HG02884 (cell line): ENCODE measurements at regions not wholly inside any gene's neighbourhood (a gene's known extent, or its start where the extent isn't known, plus 50 kb on each side); places are given as distances from the start of the nearest gene placed in this dataset.

Source experiments
- ATAC-seq: cut with Tn5 transposase; IDR thresholded peaks from one replicate; pipeline ENCODE4 v1.9.1; 2021; ENCODE audit warnings: mild to moderate bottlenecking, moderate library complexity; ENCODE audit not compliant: unreplicated experiment

DNA sequence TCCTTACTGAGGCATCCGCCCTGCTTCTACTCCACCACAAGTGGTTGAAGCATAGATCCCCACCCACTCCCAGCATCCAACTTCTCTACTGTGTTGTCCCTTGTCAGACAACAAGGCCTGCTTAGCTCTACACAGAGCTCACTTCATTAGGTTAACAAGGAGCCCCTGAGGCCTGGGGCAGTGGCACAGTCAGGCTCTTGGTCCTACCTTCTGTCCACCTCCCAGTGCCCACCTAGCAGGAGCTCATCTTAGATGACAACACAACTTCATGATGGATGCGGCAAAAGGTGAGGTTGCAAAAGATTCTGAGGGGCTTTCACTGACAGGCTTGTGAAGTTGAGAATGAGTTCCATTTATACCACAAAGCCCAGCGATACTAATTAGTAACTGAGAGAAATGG is 432.0 kb upstream of the CDH5 start:
- no peak for ATAC-seq

DNA sequence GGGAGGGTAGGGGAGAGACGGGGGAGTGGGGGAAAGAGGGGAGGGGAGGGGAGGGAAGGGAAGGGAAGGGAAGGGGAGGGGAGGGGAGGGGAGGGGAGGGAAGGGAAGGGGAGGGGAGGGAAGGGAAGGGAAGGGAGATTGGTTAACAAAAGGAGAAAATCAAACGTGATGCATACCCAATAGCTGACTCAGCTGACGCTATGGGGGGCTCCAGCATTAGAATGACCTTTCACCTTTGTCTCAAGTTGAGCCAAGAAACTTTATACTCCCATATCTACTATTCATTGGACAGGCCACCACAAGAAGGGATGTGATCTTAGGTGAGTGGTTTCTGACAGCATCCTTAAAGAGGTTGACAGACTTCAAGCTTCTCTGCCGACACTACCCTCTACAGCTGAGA is 432.8 kb upstream of the CDH5 start:
- no peak for ATAC-seq

DNA sequence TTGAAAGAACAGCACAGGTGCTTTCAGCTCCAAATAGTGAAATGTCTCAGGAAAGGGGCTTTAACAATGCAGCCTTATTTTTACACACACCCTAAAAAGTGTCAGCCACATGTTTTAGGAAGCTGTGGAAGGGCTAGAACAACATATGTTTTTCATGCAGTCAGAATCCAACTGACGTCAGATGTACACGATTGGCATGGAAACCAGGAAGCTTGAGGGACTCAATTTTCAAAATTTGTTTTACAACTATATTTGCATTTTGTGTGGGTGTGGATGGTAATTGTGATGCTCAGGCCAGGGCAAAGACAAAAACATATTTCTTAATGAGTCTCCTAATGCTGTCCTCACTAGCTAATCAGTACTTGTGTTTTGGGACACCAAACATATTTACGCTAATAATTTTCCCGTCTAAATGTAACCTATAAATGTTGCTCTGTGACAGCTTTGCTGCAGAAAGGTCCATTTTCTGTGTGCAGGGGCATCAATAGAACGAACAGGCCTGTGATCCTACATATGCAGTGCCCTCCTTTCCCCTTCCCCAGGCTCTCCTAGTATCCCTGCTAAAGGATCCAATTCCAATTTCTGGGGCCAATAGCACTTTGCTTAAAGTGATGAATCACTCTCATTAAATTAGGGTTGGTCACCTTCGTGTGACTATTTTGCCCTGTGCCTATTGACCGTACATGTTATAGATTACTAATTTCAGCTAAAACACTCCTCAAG is 434.0 kb upstream of the CDH5 start:
- no peak for ATAC-seq

DNA sequence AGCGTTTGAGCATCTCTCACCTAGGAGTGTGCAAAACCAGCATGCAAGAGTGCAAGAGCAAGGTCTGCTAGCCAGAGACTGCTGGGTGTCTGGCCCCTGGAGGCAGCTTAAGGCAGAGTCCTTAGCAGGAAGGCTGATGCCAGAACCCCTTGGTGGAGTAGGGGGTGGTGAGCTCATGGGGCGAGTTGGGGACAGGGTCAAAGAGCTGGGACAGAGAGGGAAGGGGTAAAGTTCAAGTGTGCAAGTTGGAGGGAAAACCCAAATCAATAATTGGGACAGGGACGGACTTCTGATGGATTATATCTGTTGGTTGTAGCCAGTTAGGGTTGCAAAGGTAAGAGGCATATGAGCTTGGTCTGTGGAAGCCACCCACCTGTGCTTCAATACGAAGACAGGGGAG is 443.6 kb upstream of the CDH5 start:
- ATAC-seq: no peak

DNA sequence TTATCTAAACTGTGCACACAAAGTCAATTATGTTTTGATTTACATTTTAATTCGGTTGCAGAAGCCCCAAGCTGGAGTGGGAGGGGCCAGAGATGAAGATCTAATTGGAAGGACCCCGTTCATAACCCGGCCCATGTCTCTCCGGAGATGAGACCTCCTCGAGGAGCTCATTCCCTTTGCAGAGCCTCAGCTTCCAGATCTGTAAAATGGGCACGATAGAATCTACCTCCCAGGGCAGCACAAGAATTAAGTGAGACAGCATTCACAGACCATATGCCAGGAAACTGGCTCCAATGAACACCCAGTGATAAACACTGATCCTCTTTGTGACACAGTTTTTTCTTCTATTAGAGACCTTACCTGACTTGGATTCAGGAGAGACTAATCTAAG is 446.5 kb upstream of the CDH5 start:
- no peak for ATAC-seq

DNA sequence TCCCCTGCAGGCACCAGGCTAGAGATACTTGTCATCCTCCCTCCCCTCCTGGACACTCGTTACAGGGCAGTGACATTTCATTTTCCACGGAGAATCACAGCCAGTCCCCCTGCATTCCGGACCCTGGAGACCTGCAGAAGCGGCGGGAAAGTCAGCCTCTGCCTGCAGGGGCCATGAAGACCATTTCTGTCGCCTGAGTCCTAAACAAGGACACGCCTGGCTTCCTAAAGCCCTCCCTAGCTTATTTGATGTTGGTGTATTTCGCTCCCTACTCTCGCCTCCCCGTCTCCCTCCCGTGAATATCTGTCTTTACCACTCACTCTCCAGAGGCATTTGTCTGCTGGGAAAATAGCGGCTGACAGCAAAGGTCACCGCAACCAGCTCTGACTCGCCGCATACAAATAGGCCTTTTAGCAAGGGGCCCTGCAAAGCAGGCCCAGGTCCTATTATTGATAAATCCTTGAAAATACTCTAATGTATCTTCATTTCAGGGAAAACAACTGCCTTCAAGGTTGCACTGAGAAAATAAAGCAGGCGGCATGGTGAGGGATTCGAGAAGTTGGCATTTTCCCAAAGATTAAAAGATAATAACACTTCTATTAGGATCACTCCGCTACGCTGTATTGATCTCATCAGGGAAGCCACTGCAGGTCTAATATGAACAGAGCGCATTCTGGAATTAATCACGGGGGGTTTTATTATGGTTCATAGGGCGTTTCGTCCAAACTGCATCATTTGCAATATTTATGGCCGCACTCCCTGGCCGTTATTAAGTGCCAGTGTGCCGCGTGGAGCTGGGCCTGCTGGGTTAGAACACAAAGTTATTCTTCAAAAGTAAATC is 447.1 kb upstream of the CDH5 start:
- ATAC-seq: no peak

DNA sequence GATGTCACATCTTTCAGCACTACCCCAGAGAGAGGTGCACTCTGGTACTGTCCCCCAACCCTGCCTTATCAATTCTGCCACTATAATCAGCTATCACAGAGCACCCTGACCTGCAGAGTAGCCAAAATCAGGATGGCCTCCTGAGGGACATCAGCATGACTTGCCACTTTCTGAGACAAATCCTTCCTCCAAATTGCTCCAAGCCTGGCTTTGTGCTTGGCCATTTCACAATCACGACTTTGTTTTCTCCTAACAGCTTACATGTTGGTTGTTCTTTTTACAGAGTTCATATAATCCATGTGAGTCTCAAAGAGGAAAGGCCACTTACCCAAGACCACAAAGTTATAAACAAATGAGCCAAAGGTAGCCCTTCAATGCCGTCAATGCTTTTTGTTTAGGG is 449.0 kb upstream of the CDH5 start:
- ATAC-seq: no peak

DNA sequence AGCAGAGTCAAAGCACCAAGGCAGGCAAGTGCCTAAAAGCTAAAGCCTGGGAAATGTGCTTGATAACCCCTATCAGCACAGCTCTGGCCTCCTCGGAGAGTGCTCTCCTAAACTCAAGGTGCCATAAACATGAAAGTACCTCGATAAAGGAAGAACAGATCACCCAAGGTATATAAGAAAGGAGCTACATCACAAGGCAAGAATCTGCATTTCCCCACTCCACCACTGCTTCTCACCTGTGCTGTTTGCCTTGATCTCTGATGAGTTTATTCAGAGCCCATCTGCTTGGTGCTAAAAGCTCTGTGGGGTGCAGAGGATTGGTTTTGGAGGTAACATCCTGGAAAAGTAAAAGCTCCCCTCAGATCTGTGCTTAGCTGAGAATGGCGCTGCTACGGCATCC is 449.5 kb upstream of the CDH5 start:
- ATAC-seq: no peak

DNA sequence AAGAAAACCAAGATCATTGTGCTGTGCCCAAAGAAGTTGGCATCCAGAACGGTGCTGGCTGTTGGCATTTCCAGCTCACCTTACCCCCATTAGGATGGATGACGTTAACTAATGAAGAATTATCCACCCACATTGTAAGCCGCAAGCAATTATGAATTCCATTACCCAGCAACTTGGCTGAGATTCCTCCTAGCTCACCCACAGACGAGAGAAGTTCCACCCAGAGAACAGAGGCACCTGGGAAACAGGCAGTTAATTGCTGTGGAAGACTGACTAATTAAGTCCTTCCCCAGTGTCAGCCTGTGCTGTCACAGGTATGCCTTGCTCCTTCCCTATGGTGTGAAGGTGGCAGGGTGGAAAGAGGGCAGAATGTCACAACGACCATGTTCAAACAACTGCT is 456.2 kb upstream of the CDH5 start:
- no peak for ATAC-seq

DNA sequence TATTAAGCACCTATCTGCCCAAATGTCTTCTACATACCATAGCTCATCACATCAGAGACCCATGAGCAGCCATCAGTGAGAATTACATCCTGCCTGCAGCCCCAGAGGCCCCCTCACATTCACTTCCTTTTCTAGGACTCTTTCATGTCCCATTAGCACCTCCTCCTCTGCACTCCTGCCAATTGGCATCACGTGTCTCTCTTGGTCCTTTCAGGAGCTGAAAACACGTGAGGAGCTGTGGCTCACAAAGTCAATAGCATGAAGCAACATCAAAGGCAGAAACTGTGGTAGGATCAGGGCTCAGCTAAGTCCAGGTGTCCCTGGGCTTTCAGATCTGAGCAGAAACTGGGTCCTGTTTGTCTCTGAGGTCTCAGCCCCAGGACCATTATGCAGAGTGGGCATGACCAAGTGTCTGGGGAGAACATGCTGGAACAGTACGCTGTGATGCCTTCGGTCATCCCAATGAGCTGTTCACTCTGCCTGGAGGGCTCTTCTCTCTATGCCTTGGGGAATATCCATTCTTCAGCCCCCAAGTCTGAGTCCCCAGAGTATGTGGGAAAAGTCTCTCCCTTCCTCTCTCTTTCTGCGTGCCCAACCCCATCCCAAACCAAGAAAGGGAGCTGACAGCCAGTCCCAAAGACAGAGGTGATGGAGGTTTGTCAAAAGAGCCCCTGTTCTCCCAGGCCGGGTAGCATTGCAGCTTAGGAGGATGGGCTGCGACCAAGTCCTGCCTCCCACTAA is 457.0 kb upstream of the CDH5 start:
- ATAC-seq: no peak

DNA sequence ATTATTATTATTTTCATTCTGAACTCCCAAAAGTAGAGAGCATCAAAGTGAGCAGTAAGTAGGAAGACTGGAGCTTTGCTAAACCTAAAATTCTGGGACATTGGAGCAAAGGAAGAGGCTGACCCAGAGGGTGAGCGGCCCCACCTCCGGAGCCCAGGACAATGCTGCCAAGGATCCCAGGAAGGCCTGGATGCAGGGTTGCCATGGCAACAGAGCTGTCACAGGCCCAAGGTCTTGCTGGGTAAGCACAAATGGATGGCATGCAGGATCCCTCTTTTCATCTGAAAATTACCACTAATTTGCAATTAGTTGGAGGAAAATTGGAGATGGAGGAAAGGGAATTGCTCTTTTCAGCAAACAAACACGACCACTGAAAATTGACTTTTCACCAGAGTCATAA is 457.9 kb upstream of the CDH5 start:
- ATAC-seq: no peak

DNA sequence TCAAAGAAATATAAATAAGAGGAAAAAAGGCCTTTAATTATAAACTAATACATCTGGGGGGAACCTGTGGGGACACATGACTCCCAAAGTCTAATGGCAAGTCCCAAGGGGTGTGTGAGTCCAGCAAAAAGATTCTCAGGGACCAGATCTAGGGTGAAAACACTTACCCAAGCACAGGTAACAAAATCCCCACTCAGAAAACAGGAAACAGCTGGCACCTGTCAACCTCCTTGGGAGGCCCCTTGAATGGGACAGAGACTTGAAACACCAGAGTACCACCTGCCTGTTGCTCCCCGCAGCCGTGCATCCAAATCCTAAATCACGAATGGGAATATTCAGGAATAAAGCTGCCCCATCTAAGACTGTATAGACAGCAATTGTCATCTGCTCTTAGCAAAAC is 461.2 kb upstream of the CDH5 start:
- ATAC-seq: no peak

DNA sequence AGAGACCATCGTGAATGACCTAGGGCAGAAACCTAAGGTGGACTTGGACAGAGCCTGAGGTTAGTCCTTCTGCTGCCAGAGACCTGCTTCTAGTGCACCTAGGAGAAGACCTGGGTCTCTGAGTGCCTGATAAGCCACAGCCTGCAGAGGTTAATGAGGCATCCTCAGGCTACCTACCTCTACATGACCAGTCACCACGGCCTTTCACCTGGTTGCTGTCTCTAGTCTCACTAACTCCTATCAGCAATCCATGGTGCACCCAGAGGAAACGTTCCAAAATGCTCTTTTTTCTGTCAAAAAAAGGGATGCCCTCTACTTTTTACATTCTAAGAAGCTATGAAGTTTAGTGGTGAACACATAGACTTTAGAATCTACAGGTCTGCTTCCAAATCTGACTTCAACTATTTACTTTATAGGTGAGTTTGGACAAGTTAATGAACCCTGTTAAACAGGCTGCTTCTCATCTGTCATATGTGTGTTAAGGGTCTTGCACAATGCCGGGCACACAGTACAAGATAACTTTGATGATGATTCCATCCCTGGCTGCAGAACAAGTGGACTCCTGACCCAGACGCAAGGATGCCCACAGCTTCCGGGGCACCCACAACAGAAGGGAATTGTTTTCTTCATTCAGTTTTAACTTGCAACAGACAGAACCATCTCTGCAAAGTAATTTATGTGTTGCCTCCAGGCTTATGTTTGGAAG is 469.9 kb upstream of the CDH5 start:
- no peak for ATAC-seq

DNA sequence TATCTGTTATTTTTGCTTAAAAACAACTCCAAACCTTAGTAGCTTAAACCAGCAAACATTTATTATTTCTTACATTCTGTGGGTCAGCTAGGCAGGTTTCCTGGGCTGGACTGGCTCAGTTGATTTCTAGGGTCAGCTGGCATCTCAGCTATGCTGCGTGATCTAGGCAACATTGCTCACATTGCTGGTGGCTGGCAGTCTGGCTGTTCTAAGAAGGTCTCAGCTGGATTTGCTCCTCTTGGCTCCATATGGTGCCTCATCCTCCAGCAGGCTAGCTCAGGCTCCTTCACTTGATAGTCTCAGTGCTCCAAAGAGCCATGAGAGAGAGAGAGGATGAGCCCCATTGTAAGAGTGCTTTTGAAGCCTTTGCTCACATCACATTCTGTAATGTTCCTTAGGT is 470.6 kb upstream of the CDH5 start:
- no peak for ATAC-seq

DNA sequence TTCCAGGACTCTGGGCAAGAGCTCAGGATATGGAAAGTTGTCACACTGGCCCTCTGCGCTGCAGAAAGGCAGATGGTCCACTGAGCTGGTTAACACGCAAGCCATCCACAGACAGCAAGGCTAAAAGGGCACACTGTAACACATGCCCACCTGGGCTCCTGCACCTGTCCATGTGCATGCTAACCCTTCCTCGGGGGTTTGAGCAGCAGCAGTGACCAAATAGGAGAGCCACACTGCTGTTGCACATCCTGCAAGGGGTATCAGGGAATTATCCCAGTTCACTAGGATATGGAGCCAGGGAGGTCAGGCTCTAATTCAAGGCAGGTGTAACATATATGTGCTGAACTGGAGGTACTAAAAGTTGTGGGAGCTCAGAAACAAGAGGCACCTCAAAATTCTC is 471.0 kb upstream of the CDH5 start:
- ATAC-seq: no peak

DNA sequence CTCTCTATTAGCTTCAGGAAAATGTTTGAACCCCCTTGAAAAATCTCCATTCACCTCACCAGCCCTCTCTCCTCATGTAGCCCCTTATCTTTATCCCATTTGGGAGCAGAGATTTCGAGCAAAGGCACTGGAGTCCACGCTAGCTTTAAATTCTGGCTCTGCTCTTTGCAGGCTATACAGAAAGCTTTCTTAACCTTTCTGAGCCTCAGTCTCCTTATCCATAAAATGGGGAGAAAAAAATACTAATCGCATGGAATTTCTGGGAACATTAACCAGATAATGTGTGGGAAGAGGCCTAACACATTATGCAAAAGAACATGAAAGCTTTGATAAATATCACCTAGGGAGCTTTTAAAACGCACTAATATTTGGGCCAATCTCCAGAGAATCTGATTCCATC is 476.3 kb upstream of the CDH5 start:
- ATAC-seq: no peak

DNA sequence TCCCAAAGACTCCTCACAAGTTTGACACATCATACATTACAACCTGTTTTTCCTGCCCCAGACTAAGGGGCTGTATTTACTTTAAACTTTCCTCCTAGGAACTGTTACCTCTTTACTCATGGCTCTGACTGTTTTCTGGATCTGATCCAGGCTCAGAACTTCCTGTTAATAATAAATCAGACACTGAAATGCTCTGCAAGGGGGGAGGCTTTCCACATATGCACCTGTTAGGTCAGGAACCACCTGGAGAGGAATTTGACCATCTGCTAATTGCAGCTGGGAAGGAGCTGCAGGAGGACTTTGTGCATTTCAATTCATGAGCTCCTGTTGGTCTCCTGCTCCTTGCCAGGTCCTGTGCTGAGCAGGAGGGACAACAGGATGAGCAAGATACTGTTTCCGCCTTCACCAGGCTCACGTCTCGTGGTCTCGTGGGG is 476.9 kb upstream of the CDH5 start:
- no peak for ATAC-seq

DNA sequence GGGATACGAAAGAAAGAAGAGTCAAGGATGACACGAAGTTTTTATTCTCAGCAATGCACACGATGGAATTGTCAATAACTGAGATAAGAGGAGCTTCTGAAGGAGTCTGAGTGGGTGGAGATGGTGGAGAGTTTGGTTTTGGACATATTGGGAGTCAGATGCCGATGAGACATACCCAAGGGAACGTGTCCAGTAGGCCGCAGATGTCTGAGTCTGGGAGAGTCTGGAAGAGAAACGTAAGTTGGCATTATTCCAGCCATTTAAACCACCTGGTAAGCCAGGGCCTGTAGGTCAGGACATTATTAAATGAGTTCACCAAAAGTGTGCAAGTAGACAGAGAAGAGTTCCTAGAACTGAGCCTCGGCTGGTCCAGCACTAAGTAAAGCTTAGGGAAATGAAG is 478.3 kb upstream of the CDH5 start:
- no peak for ATAC-seq

DNA sequence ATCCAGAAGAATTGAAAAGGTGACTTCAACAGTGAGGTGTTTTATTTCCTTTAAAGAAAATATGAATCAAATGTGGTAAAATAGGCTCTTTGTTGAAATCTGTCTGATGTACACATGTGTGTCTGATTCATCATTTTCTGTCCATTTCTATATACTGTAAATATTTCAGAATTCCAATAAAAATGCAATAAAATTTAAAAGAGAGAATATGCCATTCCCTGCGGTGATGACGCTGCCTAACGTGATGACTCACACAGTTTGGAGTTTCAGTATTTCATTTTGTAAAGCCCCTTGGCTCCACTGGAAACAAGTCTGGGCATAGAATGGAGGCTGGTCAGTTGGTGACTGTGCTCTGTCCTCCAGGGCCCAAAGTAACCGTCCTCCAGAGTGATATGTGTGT is 482.5 kb upstream of the CDH5 start:
- no peak for ATAC-seq

DNA sequence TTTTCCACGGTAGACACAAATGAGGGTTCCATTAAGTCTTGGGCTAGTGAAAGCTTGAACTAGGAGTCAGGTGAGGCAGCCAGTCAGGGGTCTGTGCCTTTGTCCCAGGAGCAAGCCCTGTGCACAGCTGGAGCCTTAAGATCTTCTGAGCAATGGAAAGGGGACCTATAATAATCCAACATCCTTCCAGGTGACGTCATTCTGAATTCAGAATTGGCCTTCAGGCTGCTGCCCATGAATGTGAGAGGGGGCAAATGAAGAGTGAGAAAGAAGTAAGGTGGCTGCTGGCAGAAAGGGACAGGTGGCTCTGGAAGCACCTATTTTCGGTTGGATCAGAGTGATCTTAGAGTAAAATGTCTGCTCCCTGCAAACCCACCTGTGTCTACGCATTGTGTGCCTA is 488.1 kb upstream of the CDH5 start:
- ATAC-seq: no peak

DNA sequence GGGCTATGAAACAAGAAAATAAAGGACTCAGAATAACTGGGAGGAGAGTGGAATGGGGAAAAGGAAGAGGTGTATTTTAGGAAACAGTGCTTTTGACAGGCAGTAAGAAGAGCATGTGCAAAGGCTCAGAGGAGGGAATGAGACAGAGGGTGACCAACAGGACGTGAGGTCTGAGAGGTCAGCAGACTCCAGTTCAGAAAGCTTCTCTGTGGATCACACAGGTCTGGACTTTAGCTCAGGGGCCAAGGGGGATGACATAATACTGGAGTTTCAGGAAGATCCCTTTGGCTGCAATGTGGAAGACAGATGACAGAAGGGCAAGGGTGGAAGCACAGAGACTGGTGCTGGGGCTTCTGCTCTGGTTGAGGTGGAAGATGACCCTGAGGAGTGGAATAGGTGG is 489.9 kb upstream of the CDH5 start:
- no peak for ATAC-seq
